Activated T-cell treated with anti-CD3 and anti-CD28 coated beads, Interleukin-2, amount 50 U/mL, for 48 hours (primary cell): ENCODE measurements at regions not wholly inside any gene's neighbourhood (a gene's known extent, or its start where the extent isn't known, plus 50 kb on each side); places are given as distances from the start of the nearest gene placed in this dataset.
"Not testable (repeated sequence)": the region's sequence is repeated elsewhere in the genome, so short reads cannot be mapped to it uniquely, and the experiment has no call there.

Experiments used
- DNase-seq, 2 experiments: peaks; one replicate each; pipeline ENCODE4 v3.0.0-alpha.2; 2020

DNA sequence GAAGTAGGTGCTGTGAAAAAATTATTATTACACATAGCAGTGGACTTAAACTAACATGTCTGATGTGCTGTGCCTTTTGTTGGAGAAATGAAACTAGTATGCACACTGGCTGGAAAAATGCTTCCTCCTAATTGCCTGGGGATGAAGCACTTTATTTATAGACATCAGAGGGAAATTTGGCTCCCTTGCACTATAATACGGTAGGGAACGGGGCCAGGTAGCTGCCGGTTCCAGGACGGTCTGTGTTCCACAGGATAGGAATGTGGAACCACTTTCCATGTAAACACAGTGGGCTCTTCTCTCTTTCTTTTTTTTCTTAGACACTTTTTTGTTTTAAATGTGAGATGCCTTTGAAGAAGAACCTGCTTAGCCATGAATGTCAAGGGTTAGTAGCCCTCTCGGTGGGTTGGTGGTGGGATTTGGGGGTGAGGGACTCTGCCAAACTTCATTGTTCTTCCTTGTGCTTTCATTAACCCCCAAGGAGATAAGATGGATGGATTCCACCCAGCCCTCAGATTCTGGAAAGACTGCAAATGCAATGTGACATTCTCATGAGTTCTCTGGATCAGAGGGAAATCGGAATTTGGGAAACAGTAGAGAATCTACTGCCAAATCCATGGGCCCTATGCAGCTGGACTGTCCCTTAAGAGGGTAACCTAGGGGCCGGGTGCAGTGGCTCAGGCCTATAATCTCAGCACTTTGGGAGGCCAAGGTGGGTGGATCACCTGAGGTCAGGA, 58.0 kb upstream of the GSC start:
- DNase-seq, result no peak

GRCh38 chr14:94826774-94827173, 56.9 kb upstream of the GSC start:
- no peak for DNase-seq

DNA sequence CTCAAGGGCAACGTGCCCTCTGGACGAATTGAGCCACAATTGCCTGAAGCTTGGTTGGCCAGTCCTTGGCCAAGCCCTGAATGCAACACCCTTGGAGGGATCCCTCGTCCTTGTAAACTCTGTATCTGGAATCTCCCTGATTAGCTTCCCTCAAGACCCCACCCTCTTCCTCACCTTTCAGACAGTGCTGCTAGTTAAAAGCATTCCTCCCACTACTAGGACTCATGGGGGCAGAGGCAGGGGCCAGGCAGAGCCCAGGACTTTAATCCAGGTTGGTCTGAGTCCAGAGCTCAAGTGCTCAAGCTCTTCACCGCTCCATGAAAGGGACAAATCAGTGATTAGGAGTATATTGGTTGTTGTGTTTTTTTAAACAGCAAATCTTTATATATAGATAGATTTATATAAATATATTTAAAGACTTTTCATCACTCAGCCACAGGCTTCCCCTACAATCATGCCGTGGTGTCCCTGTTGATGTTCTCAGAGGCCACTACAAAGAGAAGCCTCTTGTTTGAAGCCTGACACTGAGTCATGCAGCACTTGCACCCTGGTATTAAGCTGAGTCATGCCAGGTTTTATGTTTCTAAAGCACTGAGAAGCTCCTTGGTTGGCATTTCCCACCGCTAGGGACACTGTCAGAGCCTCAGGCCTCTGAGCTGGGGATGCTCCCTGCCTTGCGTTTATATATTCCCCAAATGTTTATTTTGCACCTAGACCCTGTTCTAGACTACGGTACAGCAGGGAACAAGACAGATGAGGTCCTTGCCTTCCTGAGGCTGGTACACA, 53.8 kb upstream of the GSC start:
- no peak for DNase-seq

GRCh38 chr14:94821705-94822104, 51.8 kb upstream of the GSC start:
- no peak for DNase-seq

DNA sequence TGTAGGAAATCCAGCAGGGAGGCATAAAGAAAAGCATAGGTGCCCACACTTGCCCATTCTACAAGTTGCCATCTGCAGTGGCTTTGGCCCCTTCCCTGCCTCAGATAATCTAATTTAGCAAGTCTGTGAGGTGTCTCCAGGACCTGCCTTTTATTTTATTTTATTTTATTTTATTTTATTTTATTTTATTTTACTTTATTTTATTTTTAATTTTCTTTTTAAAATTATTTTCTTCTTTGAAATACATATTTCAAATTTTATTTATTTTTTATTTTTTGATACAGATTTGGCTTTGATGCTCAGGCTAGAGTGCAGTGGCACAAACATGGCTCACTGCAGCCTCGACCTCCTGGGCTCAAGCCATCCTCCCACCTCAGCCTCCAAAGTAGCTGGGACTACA, 51.0 kb upstream of the GSC start:
- not testable (repeated sequence) for DNase-seq
